ENCODE measurements at regions not wholly inside any gene's neighbourhood (a gene's known extent, or its start where the extent isn't known, plus 50 kb on each side); places are given as distances from the start of the nearest gene placed in this dataset.

- no peak for DNase-seq
These were observed 472.8 kb downstream of the CDK5RAP2 start for GRCh38 chr9:120107138-120107537.

- no peak for DNase-seq
These were observed 475.2 kb downstream of the CDK5RAP2 start for GRCh38 chr9:120104771-120105170.

- DNase-seq, result no peak
These were observed 479.4 kb downstream of the CDK5RAP2 start for GRCh38 chr9:120100595-120100994.

- no peak for DNase-seq
These were observed 480.9 kb downstream of the CDK5RAP2 start for GRCh38 chr9:120099065-120099464.

- no peak for DNase-seq
These were observed 481.4 kb downstream of the CDK5RAP2 start for GRCh38 chr9:120098584-120098983.

- DNase-seq, result no peak
These were observed 488.8 kb downstream of the CDK5RAP2 start for GRCh38 chr9:120091206-120091605.

- DNase-seq, result no peak
These were observed 499.1 kb downstream of the CDK5RAP2 start for GRCh38 chr9:120080849-120081248.

GRCh38 chr9:120078112-120078511 is 501.9 kb downstream of the CDK5RAP2 start:
- no peak for DNase-seq

GRCh38 chr9:120071760-120072159 is 508.2 kb downstream of the CDK5RAP2 start:
- DNase-seq, result no peak

- DNase-seq, result no peak
These were observed 513.7 kb downstream of the CDK5RAP2 start for GRCh38 chr9:120066315-120066714.

GRCh38 chr9:120065151-120065550 is 514.8 kb downstream of the CDK5RAP2 start:
- DNase-seq, result no peak

- DNase-seq, result no peak
These were observed 535.0 kb downstream of the CDK5RAP2 start for GRCh38 chr9:120045011-120045410.

- DNase-seq, result no peak
These were observed 536.5 kb downstream of the CDK5RAP2 start for GRCh38 chr9:120043448-120043847.

GRCh38 chr9:120040896-120041295 is 539.1 kb downstream of the CDK5RAP2 start:
- DNase-seq, result no peak

GRCh38 chr9:120038342-120038741 is 541.6 kb downstream of the CDK5RAP2 start:
- DNase-seq, result no peak

- DNase-seq, result no peak
These were observed 547.3 kb downstream of the CDK5RAP2 start for GRCh38 chr9:120032639-120033038.

- no peak for DNase-seq
These were observed 549.1 kb downstream of the CDK5RAP2 start for GRCh38 chr9:120030847-120031246.

- no peak for DNase-seq
These were observed 561.4 kb downstream of the CDK5RAP2 start for GRCh38 chr9:120018550-120018949.

- no peak for DNase-seq
These were observed 561.9 kb downstream of the CDK5RAP2 start for GRCh38 chr9:120018037-120018436.

GRCh38 chr9:120016231-120016630 is 563.7 kb downstream of the CDK5RAP2 start:
- DNase-seq, result no peak

GRCh38 chr9:120014796-120015195 is 565.2 kb downstream of the CDK5RAP2 start:
- DNase-seq, result no peak

GRCh38 chr9:120009856-120010255 is 570.1 kb downstream of the CDK5RAP2 start:
- DNase-seq, result no peak

- DNase-seq, result no peak
These were observed 578.4 kb downstream of the CDK5RAP2 start for GRCh38 chr9:120001536-120001935.

- DNase-seq, result no peak
These were observed 581.4 kb downstream of the CDK5RAP2 start for GRCh38 chr9:119998614-119999013.

- no peak for DNase-seq
These were observed 588.2 kb downstream of the CDK5RAP2 start for GRCh38 chr9:119991797-119992196.

GRCh38 chr9:119986713-119987112 is 593.3 kb downstream of the CDK5RAP2 start:
- DNase-seq, result no peak
